ENCODE measurements at regions not wholly inside any gene's neighbourhood (a gene's known extent, or its start where the extent isn't known, plus 50 kb on each side); places are given as distances from the start of the nearest gene placed in this dataset.

- no peak for DNase-seq
Measured at GRCh38 chr14:98888927-98889835, 382.8 kb downstream of the BCL11B start.

- DNase-seq: no peak
Measured at GRCh38 chr14:98889836-98890185, 382.2 kb downstream of the BCL11B start.

GRCh38 chr14:98890556-98891340, 381.2 kb downstream of the BCL11B start:
- DNase-seq: no peak

GRCh38 chr14:98893675-98894074, 378.3 kb downstream of the BCL11B start:
- no peak for DNase-seq

- no peak for DNase-seq
Measured at GRCh38 chr14:98894600-98894999, 377.4 kb downstream of the BCL11B start.

GRCh38 chr14:98896449-98896848, 375.5 kb downstream of the BCL11B start:
- DNase-seq: no peak

- DNase-seq: no peak
Measured at GRCh38 chr14:98897605-98898309, 374.2 kb downstream of the BCL11B start.

GRCh38 chr14:98899441-98899840, 372.6 kb downstream of the BCL11B start:
- DNase-seq: no peak

GRCh38 chr14:98900236-98900635, 371.8 kb downstream of the BCL11B start:
- no peak for DNase-seq

GRCh38 chr14:98900798-98901197, 371.2 kb downstream of the BCL11B start:
- no peak for DNase-seq

GRCh38 chr14:98901511-98902205, 370.3 kb downstream of the BCL11B start:
- no peak for DNase-seq

- DNase-seq: no peak
Measured at GRCh38 chr14:98903371-98903770, 368.6 kb downstream of the BCL11B start.

- no peak for DNase-seq
Measured at GRCh38 chr14:98904677-98905076, 367.3 kb downstream of the BCL11B start.

GRCh38 chr14:98906123-98906995, 365.6 kb downstream of the BCL11B start:
- no peak for DNase-seq

- no peak for DNase-seq
Measured at GRCh38 chr14:98907271-98907670, 364.7 kb downstream of the BCL11B start.

- no peak for DNase-seq
Measured at GRCh38 chr14:98908050-98908449, 363.9 kb downstream of the BCL11B start.

GRCh38 chr14:98909251-98909944, 362.6 kb downstream of the BCL11B start:
- no peak for DNase-seq

- DNase-seq: no peak
Measured at GRCh38 chr14:98910061-98910460, 361.9 kb downstream of the BCL11B start.

GRCh38 chr14:98912655-98913054, 359.3 kb downstream of the BCL11B start:
- DNase-seq: no peak

GRCh38 chr14:98913967-98914650, 357.9 kb downstream of the BCL11B start:
- no peak for DNase-seq

- no peak for DNase-seq
Measured at GRCh38 chr14:98914942-98915341, 357.1 kb downstream of the BCL11B start.
